ENCODE measurements at regions not wholly inside any gene's neighbourhood (a gene's known extent, or its start where the extent isn't known, plus 50 kb on each side); places are given as distances from the start of the nearest gene placed in this dataset.

GRCh38 chr3:110246796-110247376 is 824.7 kb upstream of the NECTIN3 start:
- no peak for DNase-seq

GRCh38 chr3:110248666-110249065 is 823.0 kb upstream of the NECTIN3 start:
- H3K27ac ChIP-seq: no peak overlapping the region
- TF ChIP-seq CTCF (IDR thresholded peaks at IDR 0.05; ENCODE audit: low read depth, low read length): no peak
- no peaks in the 10 kb centered on the region for H3K9me3 ChIP-seq (ENCODE audit: severe bottlenecking)
- no peak for DNase-seq
- H3K36me3 ChIP-seq: no peaks in the 10 kb centered on the region
- H3K27me3 ChIP-seq (ENCODE audit: insufficient read depth, low read depth, severe bottlenecking): no peaks in the 10 kb centered on the region
- no peak overlapping the region for H3K4me3 ChIP-seq (ENCODE audit: low read depth, low read length)

More at GRCh38 chr3:110246796-110247376, 824.7 kb upstream of the NECTIN3 start:
- Histone ChIP-seq H3K27ac (no peak overlapping the region), H3K36me3 (no peaks in the 10 kb centered on the region), H3K27me3 (ENCODE audit: insufficient read depth, low read depth, severe bottlenecking) (no peaks in the 10 kb centered on the region), H3K4me3 (ENCODE audit: low read depth, low read length) (no peak overlapping the region), H3K9me3 (ENCODE audit: severe bottlenecking) (no peaks in the 10 kb centered on the region)
- TF ChIP-seq CTCF (IDR thresholded peaks at IDR 0.05; ENCODE audit: low read depth, low read length): no peak

- TF ChIP-seq CTCF (IDR thresholded peaks at IDR 0.05; ENCODE audit: low read depth, low read length): no peak
These were observed 817.8 kb upstream of the NECTIN3 start for GRCh38 chr3:110253794-110254193.

GRCh38 chr3:110254591-110254990 is 817.0 kb upstream of the NECTIN3 start:
- Histone ChIP-seq H3K27ac (no peak overlapping the region), H3K36me3 (no peaks in the 10 kb centered on the region), H3K4me3 (ENCODE audit: low read depth, low read length) (no peak overlapping the region), H3K27me3 (ENCODE audit: insufficient read depth, low read depth, severe bottlenecking) (no peaks in the 10 kb centered on the region), H3K9me3 (ENCODE audit: severe bottlenecking) (no peaks in the 10 kb centered on the region)
- TF ChIP-seq CTCF (IDR thresholded peaks at IDR 0.05; ENCODE audit: low read depth, low read length): no peak
- DNase-seq: no peak

More at GRCh38 chr3:110253794-110254193, 817.8 kb upstream of the NECTIN3 start:
- H3K27me3 ChIP-seq (ENCODE audit: insufficient read depth, low read depth, severe bottlenecking): no peaks in the 10 kb centered on the region
- DNase-seq: no peak
- no peaks in the 10 kb centered on the region for H3K9me3 ChIP-seq (ENCODE audit: severe bottlenecking)
- H3K27ac ChIP-seq: no peak overlapping the region
- no peak overlapping the region for H3K4me3 ChIP-seq (ENCODE audit: low read depth, low read length)
- no peaks in the 10 kb centered on the region for H3K36me3 ChIP-seq

GRCh38 chr3:110261141-110261540 is 810.5 kb upstream of the NECTIN3 start:
- Histone ChIP-seq H3K4me3 (ENCODE audit: low read depth, low read length) (no peak overlapping the region), H3K36me3 (no peaks in the 10 kb centered on the region), H3K9me3 (ENCODE audit: severe bottlenecking) (no peaks in the 10 kb centered on the region), H3K27ac (no peak overlapping the region), H3K27me3 (ENCODE audit: insufficient read depth, low read depth, severe bottlenecking) (no peaks in the 10 kb centered on the region)
- DNase-seq: no peak
- TF ChIP-seq CTCF (IDR thresholded peaks at IDR 0.05; ENCODE audit: low read depth, low read length): no peak

- no peaks in the 10 kb centered on the region for H3K9me3 ChIP-seq (ENCODE audit: severe bottlenecking)
- DNase-seq: no peak
- no peak overlapping the region for H3K4me3 ChIP-seq (ENCODE audit: low read depth, low read length)
- H3K27me3 ChIP-seq (ENCODE audit: insufficient read depth, low read depth, severe bottlenecking): no peaks in the 10 kb centered on the region
- no peak for TF ChIP-seq CTCF (IDR thresholded peaks at IDR 0.05; ENCODE audit: low read depth, low read length)
- no peak overlapping the region for H3K27ac ChIP-seq
- H3K36me3 ChIP-seq: no peaks in the 10 kb centered on the region
These were observed 808.7 kb upstream of the NECTIN3 start for GRCh38 chr3:110262896-110263295.

All from WERI-Rb-1 (cell line).